Eye (tissue), 1 donor: ENCODE measurements at regions not wholly inside any gene's neighbourhood (a gene's known extent, or its start where the extent isn't known, plus 50 kb on each side); places are given as distances from the start of the nearest gene placed in this dataset.

Experiments used
- DNase-seq: peaks from one replicate; pipeline ENCODE4 v3.0.0-alpha.2; 2015

DNA sequence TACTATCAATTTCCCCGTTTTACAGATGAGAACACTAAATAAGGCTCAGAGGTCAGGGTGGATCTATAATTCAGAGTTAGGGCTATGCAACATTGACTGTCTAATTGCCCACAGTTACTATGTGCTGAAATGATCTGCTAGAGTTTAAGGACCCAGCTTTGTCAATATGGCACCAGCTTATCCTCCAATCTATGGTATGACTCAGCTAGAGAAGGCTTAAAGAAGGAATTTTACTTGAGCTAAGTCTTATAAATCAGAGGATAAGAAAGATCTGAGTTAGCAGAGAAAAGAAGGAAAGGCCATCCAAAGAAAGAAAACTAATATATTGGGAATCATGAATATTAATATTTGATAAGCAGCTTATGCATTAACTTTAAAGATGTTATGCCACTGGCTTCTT is 78.1 kb downstream of the ASB9 start:
- DNase-seq: no peak

DNA sequence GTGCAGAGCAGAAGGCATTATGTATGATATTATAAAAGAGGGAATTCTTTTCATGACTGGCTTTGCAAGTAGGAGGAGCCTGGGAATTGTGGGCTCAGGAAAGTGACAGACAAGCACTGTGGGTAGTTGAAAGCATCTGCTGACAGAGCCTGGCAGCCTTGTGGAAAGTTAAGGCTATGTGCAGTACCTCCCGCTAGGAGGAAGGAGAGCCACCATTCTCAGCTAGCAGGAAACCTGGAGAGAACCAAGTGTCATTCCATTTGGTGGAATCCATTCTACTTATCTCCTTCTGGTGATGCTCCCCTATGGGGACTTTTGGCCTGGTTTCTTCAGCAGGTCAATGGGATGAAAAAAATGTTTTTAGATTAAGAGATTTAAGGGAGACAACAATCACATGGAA is 81.8 kb downstream of the ASB9 start:
- DNase-seq: no peak

DNA sequence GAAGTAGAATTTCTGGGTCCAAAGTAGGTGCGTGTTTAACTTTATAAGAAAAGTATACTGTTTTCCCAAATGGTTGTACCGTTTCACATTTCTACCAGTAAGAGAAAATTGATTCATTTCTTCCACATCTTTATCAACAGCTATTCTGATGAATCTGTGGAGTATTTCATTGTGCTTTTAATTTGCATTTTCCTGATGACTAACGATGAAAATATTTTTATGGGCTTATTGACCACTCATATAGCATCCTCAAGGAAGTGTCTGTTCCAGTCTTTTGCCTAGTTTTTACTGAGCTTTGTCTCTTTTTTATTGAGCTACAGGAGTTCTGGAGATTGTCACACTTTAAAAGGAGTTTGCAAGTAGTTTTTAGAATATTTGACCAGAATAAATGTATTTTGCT is 92.6 kb downstream of the ASB9 start:
- DNase-seq: no peak

DNA sequence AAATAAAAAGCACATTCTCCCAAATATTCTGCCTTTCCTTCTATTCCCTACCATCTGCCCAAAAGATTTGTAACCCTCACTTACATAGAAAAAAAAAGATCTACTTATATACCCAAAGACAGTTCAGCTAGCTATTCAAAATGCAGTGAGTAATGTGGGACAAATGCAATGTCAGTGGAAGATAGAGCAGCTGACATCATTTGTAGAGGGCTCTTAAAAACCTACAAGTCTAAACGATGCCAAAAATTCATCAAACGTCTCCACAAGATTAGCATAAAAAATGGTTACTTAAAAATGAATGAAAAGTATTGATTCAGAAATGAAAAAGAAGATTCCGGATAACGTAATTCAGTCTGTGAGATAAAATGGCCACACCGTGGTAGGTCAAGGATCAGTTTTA is 96.5 kb downstream of the ASB9 start:
- no peak for DNase-seq

DNA sequence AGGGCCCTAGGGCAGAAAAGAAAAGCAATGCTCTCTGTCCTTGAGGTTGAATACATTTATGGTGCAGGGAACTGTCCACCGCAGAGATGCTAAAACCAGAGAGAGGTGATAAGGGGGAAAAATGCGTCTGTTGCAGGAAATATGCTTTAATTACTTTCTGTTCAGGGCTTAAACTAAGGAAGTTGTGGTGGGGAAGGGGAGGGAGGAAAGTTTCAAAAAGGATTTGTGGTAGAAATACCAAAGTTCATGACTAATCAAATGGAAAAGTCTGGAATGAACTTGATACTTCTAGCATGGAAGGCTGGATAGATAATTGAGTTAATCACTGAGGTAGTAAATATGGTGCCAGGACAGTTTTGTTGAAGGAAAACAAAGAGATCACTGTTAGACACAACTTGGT is 99.0 kb downstream of the ASB9 start:
- DNase-seq: no peak

DNA sequence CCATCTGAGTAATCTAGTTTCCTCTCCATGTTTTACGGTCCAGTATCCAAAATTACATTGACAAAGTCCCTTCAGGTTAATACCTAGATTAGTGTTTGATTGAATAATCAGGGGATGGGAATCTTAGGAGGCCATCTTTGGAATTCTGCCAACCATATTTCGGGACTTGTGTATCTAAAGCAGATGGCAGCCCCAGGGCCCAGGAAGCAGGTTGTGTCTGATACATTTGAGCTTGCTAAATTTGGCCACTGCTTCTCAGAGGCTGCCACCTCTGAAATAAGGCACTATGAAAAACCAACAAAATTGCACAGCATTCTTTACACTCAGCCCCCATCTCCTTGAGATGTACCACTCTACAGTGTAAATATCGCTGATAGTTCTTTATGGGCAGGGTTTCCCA is 102.1 kb downstream of the ASB9 start:
- DNase-seq: no peak

DNA sequence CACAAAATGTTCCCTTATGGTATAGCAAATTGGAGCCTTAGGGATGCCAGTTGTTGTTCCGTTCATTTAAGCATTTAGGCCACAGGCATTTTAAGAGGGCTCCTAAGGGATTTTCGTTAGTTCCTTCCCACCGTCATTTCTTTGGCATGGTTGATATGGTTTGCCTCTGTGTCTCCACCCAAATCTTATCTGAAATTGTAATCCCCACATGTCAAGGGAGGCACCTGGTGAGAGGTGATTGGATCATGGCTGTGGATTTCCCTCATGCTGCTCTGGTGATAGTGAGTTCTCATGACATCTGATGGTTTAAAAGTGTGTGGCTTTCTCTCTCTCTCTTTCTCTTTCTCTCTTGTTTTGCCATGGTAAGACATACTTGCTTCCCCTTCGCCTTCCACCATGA is 104.1 kb downstream of the ASB9 start:
- DNase-seq: no peak

DNA sequence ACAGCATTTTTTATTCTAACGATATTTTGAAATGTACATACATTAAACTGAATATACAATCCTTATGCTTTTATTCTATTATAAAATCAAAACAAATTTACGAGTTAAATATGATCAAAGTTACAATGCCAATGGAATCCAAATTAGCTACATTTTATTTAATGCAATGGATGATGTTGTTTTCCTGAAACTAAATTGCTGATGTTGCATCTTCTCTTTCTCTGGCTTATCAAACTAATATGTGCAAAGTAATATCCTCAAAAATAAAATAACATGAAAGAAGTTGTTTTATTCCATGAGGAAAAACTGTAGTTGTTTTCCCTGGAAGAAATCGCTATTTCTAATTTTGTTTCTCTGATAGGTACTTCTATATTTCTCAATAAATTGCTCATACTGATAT is 106.8 kb downstream of the ASB9 start:
- DNase-seq: no peak

DNA sequence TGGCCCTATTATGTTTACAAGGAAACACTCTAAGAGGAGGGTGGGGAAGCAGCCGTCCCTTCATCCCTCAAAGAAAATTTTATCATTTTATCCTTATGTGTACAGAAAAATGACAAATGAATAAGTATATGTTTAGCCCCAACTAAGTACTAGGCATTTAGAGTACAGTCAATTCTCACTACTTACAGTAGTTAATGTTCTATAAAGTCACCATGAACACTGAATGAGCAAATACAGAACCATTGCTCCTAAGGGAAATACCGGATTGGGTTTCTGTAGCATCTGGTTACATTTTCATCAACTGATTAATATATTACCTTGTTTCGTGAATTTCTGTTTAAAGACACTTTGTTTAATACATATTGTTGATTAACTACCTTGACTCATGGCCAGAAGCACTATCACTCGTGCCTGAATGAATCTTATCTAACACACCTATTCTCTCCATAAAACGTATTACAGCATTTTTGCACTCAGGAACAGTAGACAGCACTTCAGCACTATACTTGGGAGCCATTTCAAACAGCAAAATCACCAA is 109.3 kb downstream of the ASB9 start:
- no peak for DNase-seq

DNA sequence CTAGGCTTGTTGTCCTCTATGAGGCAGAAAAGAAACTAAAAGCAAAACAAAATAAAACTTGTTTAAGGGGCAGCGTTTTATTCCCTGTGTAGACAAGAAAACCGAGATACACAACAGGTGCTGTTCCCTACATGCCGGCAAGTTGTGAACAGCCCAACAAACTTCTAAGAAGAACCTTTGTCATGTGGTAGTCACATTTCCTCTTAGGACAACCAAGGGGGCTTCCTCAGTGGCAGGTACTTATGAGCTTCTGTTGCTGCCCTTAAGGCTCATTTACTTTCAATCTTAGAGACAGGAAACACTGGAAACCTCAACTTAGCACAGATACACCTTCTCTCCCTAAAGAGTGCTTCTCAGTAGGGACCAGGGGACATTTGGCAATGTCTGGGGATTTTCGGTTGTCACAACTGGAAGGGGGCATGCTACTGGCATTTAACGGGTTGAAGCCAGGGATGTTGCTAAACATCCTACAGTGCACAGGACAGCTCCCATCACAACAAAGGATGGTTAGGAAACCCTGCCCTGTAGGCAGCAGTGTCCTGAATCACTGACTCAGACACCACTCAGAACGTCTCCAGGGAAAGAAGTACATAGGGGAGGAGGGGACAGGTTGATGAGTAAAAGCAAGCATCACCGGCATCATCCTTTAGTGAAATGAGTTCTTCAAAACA is 111.0 kb downstream of the ASB9 start:
- no peak for DNase-seq

DNA sequence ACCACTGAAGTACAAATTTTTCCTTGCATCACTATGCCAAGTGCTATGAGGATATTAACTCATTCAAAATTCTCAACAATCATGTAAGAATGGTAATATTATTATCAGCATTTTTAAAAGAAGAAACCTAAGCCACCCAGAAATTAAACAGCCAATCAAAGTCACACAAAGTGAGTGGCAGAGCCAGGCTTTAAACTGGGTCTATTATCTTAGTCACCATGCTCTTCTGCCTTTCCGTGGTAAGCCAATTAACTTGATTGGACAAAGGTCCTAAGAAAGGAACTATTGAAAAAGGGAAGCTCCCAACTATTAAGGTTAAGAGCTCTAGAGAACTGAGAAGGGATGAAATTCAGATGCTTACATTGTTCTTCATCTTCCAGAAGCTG is 111.5 kb downstream of the ASB9 start:
- DNase-seq: no peak

DNA sequence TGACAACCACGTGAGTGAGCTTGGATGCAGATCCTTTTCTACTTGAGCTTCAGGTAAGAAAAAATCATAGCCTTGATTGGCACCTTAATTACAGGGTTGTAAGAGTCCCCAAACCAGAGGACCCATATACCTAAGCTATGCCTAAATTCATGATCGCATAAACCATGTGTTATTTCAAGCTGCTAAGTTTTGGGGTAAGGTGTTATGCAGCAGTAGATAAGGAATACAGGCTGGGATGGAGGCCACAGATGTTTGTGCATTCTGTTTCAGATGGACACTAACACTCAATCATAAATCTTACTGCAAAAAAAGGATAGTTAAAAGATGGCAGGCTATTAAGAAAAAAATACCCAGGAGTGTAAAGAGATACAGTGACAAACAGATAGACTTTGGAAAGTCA is 112.3 kb downstream of the ASB9 start:
- DNase-seq: no peak

DNA sequence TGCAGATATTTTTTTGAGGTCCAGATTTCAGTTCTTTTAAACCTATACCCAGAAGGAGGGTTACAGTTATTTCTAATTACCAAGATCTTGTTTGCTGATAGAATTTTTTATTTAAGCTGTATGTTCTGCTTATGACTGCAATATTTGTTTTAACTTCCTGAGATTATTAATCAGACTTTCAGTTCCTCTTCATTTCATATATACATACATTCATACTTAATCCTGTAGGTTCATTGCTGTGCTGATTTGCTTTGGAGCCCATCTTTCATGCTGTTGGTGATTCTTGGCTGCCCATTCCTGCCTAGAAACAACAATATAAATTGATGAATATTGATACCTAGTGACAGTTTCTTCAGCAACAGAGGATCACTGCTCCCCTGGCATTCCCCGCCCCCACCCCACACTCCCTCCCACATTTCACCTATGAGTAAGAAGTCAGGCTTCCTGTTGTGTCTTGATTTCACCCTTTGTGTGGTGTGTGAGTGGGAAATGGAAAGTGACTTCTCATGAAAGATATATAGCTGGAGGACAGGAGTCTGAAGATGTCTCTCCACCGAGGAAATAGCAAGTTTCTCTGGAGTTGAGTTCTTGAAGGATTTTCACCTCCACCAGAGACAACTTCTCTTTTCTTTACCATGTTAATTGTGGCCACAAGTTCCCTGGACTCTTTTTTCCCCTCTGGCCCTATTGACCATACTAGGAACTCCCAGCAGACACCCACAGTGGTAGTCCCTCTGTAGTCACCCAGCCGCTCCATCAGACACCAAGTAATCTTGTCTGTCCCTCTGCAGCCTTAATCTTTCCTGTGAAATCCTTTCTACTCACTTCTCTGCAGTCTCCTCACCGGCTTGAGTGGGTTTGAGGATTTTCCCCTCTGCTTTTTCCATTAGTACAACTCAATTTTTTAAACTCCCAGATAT is 118.4 kb downstream of the ASB9 start:
- no peak for DNase-seq

DNA sequence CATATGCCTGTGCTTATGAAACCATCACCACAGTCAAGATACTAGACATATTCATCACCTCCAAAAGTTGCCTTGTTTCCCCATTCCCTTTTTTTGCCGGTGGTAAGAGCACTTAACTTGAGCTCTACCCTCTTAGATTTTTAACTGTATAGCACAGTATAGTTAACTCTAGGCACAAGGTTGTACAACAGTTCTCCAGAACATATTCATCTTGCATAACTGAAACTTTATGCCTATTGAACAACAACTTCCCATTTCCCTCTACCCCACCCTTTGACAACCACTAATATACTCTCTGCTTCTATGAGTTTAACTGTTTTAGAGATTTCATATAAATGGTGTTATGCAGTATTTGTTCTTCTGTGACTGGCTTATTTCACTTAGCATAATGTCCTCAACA is 119.3 kb downstream of the ASB9 start:
- no peak for DNase-seq

DNA sequence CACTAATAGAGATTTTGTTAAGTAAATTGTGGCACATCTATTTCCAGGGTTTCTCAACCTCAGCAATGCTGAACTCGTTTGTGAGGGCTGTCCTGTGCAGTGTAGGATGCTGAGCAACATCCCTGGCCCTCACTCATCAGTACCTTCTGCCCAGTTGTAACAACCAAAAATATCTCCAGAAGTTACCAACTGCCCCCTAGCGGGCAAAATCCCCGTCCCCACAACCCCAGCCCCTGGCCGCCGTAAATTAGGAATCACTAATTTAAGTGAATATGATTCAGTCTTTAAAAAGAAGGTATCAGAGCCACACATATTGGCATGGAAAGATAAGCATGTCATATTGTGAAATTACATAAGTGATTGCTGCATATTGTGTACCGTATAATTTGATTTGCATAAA is 123.4 kb downstream of the ASB9 start:
- no peak for DNase-seq

DNA sequence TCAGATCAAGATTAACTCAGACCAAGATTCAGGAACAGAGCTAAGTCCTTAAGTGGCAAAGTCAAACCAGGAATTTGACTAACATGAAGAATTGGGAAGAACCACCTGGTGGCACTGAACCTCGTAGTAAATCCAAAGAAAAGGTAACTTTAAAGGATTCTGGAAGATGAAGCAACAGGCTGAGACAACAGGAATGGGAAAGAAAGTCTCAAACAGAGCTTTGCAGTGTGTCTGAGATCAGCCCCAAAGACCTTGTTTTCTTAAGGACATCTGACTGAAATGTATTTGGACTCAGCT is 126.1 kb downstream of the ASB9 start:
- no peak for DNase-seq

DNA sequence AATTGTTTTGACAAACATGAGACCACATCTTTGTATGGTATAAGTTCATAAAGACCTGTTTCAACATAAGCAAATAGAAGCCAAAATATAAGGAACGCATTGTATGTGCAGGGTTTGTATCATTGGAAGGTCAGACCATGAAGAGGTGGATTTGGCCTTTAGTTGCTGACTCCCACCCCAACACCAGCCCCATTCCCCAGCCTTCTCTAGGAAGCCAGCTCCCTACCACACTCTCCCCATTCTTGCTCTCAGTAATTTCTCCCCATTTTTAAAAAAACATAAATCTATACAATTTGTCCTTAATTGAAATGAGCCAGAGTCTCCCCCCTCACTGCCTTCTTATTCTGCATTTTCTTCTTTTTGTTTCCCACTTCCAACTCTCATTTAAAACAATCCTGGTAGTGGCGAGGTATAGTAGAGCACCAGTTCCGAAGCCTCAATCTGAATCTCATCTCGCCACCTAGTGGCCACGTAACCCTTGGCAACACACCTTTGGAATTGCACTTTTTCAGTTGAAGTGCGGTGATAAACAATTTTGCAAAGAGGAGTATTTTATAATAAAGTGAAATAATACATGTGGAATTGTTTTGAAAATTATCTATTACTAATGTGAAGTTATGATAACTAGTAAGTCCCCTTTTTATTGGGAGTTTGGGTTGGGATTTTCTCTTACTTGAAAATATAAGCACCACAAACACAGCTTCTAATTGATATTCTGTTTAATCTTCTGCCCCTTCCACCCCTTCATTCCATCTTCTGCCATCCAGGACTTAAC is 126.6 kb downstream of the ASB9 start:
- DNase-seq: peak; percentile 61

DNA sequence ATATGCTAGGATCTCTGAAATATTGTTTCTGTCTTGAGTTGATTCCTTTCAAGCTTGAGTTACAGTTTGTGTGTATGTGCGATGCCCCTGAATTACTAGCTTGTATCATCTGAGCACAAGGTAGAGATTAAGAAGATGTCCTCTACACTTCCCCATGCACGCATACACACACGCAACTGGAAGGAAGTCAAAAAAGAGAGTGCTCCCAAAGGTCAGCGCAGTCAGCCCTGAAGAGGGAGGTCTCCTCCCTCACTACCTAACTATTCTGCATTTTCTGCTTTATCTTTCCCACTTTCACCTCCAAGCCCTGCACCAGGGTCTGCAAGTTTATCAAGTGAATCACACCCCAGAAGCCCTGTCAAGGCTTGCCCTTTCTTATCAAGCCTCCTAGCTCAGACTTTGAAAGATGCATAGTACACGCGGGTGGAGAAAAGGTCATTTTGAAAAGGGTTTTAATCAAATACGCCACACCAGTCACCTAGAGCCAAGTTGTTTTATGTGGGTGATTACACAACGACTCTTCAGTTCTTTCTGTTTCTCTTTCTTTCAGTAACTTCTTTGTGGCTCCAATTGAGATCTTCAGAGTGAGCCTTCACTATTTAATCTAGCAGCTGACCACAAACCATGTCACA is 127.7 kb downstream of the ASB9 start:
- no peak for DNase-seq

DNA sequence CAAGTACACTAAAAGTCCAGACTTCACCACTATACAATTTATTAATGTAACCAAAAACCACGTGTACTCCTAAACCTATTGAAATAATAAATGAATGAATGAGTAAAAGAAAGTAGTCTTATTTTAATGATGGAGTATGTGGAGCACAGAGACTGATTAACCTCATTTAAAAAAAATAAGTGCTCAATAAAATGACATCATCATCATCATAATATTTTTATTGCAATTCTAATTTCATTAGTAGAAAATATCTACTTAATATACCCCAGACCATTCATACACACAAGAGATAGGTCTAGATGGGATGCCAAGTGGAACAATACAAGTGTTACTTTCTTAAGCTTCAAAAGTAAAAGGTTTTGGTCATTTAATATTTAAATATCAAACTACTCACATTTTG is 133.1 kb downstream of the ASB9 start:
- DNase-seq: no peak

DNA sequence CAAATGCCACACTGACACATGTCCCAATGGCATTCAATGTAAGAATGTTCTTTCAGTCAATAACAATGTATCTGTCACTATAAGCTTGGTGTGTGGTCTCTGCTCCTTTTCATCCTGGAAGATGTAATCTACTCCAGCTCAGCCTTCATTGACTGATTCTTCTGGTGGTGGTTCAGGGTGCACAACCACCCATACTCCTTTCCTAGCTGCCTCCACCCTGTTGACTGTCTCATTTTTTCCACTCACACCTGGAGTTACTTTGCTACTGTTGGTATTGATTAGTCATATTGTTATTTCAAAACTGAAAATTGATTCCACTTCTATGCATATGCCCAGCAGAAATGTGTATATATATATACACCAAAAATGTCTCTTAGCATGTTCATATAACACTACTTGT is 140.5 kb downstream of the ASB9 start:
- DNase-seq: no peak

DNA sequence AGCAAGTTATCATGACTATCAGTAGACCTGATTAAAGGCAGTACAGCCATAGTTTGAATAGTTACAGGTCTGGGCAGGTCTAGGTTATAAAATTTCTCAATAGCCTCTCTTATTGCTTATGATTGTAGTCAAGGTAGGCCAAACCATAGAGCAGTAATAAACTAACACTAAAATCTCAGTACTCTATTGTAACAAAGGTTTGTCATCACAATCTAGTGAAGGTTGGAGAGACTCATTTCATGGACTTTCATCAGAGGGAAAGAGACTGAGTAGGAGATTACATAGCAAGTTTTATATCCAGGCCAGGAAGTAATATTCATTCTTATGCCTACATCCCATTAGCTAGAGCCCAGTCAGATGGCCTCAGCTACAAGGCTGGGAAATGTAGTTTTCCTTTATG is 141.0 kb downstream of the ASB9 start:
- no peak for DNase-seq

DNA sequence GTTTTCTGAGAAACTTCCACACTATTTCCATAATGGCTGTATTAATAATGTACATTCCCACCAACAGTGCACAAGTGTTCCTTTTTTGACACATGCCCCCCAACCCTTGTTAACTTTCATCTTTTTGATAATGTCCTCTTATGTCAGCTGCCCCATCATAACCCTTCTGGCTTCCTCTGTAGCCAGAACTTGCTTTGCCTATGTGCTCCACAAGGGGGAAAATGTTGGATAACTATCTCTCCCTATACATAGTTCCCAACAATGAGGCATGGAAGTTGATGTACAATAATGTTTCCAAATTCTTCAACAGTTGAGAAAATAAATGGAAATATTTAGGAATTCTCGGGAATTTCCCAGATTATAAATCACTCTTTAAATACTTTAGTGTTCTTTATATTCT is 142.9 kb downstream of the ASB9 start:
- no peak for DNase-seq

DNA sequence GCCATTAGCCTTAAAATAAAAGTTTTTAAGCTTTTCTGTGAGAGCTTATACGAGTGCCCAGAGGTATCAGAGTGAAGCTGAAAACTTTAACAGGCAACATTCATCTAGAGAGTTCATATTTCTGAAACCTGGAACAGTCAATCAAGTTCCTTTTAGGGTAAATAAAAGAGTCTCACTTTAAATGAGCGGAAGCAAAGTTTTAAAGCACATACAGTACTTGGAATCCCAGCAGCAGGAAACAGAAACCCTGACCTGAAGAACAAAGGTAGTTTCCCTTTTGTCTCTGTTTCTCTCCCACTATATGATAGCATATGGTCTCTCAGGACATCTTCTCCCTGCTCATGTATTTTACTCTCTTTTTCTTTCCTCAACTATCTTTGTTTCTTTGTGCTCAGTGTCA is 153.0 kb downstream of the ASB9 start:
- no peak for DNase-seq
